GM23248 (cell line): ENCODE measurements at regions not wholly inside any gene's neighbourhood (a gene's known extent, or its start where the extent isn't known, plus 50 kb on each side); places are given as distances from the start of the nearest gene placed in this dataset.

Experiments used
- EZH2 ChIP-seq: fragments of 200-600 bp; sonication (generic); IDR thresholded peaks from 2 replicates; pipeline ENCODE4 v1.6.1; 2018; ENCODE audit warnings: antibody characterized with exemption, mild to moderate bottlenecking; ENCODE audit not compliant: insufficient read depth, poor library complexity, severe bottlenecking
- EZH2phosphoT487 ChIP-seq: fragments of 200-600 bp; sonication (generic); IDR thresholded peaks from 2 replicates; pipeline ENCODE4 v1.6.1; 2018; ENCODE audit warnings: antibody characterized with exemption, moderate library complexity, mild to moderate bottlenecking, low read depth; ENCODE audit not compliant: insufficient read depth

GRCh38 chr14:25557466-25557865, 507.5 kb upstream of the STXBP6 start:
- no peak for TF ChIP-seq EZH2phosphoT487
- no peak for TF ChIP-seq EZH2
